ENCODE measurements at regions not wholly inside any gene's neighbourhood (a gene's known extent, or its start where the extent isn't known, plus 50 kb on each side); places are given as distances from the start of the nearest gene placed in this dataset.

GRCh38 chr5:58244819-58245475 lies 214.9 kb downstream of the PLK2 start:
- intact Hi-C loops (cut with micrococcal nuclease) = no loop called here
- DNase-seq = no peak
- no peaks in the 10 kb centered on the region for H3K9me3 Mint-ChIP-seq
- H3K36me3 Mint-ChIP-seq (ENCODE audit: low read depth) = no peaks in the 10 kb centered on the region
- H3K4me1 Mint-ChIP-seq = no peaks in the 10 kb centered on the region
- peaks cover 2% of the 10 kb centered on the region for H3K27me3 Mint-ChIP-seq
- no peak overlapping the region for H3K27ac Mint-ChIP-seq
- no peak overlapping the region for H3K4me3 Mint-ChIP-seq

GRCh38 chr5:58241389-58241788 lies 218.5 kb downstream of the PLK2 start:
- H3K27me3 Mint-ChIP-seq = no peaks in the 10 kb centered on the region
- intact Hi-C loops (cut with micrococcal nuclease) = no loop called here
- no peak overlapping the region for H3K27ac Mint-ChIP-seq
- no peaks in the 10 kb centered on the region for H3K9me3 Mint-ChIP-seq
- H3K4me1 Mint-ChIP-seq = no peaks in the 10 kb centered on the region
- no peak for DNase-seq
- no peaks in the 10 kb centered on the region for H3K36me3 Mint-ChIP-seq (ENCODE audit: low read depth)
- no peak overlapping the region for H3K4me3 Mint-ChIP-seq

- no peaks in the 10 kb centered on the region for H3K9me3 Mint-ChIP-seq
- no peak for DNase-seq
- no peaks in the 10 kb centered on the region for H3K36me3 Mint-ChIP-seq (ENCODE audit: low read depth)
- H3K27ac Mint-ChIP-seq = no peak overlapping the region
- H3K4me1 Mint-ChIP-seq = no peaks in the 10 kb centered on the region
- intact Hi-C loops (cut with micrococcal nuclease) = no loop called here
- no peak overlapping the region for H3K4me3 Mint-ChIP-seq
- no peaks in the 10 kb centered on the region for H3K27me3 Mint-ChIP-seq
These were observed 219.6 kb downstream of the PLK2 start for GRCh38 chr5:58240322-58240721.

GRCh38 chr5:58239731-58240130 lies 220.2 kb downstream of the PLK2 start:
- H3K27ac Mint-ChIP-seq = no peak overlapping the region
- no peaks in the 10 kb centered on the region for H3K4me1 Mint-ChIP-seq
- no peak overlapping the region for H3K4me3 Mint-ChIP-seq
- no peaks in the 10 kb centered on the region for H3K36me3 Mint-ChIP-seq (ENCODE audit: low read depth)
- intact Hi-C loops (cut with micrococcal nuclease) = no loop called here
- no peaks in the 10 kb centered on the region for H3K27me3 Mint-ChIP-seq
- H3K9me3 Mint-ChIP-seq = no peaks in the 10 kb centered on the region
- no peak for DNase-seq

GRCh38 chr5:58239045-58239444 lies 220.8 kb downstream of the PLK2 start:
- Mint-ChIP-seq H3K9me3 (no peaks in the 10 kb centered on the region), H3K36me3 (ENCODE audit: low read depth) (no peaks in the 10 kb centered on the region), H3K27me3 (no peaks in the 10 kb centered on the region), H3K4me1 (no peaks in the 10 kb centered on the region), H3K4me3 (no peak overlapping the region), H3K27ac (no peak overlapping the region)
- DNase-seq = no peak
- intact Hi-C loops (cut with micrococcal nuclease) = no loop called here

- no peaks in the 10 kb centered on the region for H3K9me3 Mint-ChIP-seq
- intact Hi-C loops (cut with micrococcal nuclease) = no loop called here
- H3K27ac Mint-ChIP-seq = no peak overlapping the region
- DNase-seq = no peak
- no peaks in the 10 kb centered on the region for H3K36me3 Mint-ChIP-seq (ENCODE audit: low read depth)
- H3K27me3 Mint-ChIP-seq = no peaks in the 10 kb centered on the region
- no peaks in the 10 kb centered on the region for H3K4me1 Mint-ChIP-seq
- no peak overlapping the region for H3K4me3 Mint-ChIP-seq
These were observed 223.4 kb downstream of the PLK2 start for GRCh38 chr5:58236498-58236897.

GRCh38 chr5:58235299-58235698 lies 224.6 kb downstream of the PLK2 start:
- intact Hi-C loops (cut with micrococcal nuclease) = no loop called here
- Mint-ChIP-seq H3K4me3 (no peak overlapping the region), H3K27me3 (no peaks in the 10 kb centered on the region), H3K4me1 (no peaks in the 10 kb centered on the region), H3K27ac (no peak overlapping the region), H3K36me3 (ENCODE audit: low read depth) (no peaks in the 10 kb centered on the region), H3K9me3 (no peaks in the 10 kb centered on the region)
- DNase-seq = no peak

GRCh38 chr5:58232130-58232529 lies 227.8 kb downstream of the PLK2 start:
- Mint-ChIP-seq H3K9me3 (no peaks in the 10 kb centered on the region), H3K4me3 (no peak overlapping the region), H3K36me3 (ENCODE audit: low read depth) (no peaks in the 10 kb centered on the region), H3K27me3 (no peaks in the 10 kb centered on the region), H3K27ac (no peak overlapping the region), H3K4me1 (no peaks in the 10 kb centered on the region)
- intact Hi-C loops (cut with micrococcal nuclease) = no loop called here
- no peak for DNase-seq

GRCh38 chr5:58231041-58231440 lies 228.8 kb downstream of the PLK2 start:
- intact Hi-C loops (cut with micrococcal nuclease) = no loop called here
- Mint-ChIP-seq H3K36me3 (ENCODE audit: low read depth) (no peaks in the 10 kb centered on the region), H3K9me3 (no peaks in the 10 kb centered on the region), H3K27me3 (no peaks in the 10 kb centered on the region), H3K4me1 (no peaks in the 10 kb centered on the region), H3K27ac (no peak overlapping the region), H3K4me3 (no peak overlapping the region)
- no peak for DNase-seq

GRCh38 chr5:58228896-58229295 lies 231.0 kb downstream of the PLK2 start:
- H3K4me1 Mint-ChIP-seq = no peaks in the 10 kb centered on the region
- H3K36me3 Mint-ChIP-seq (ENCODE audit: low read depth) = no peaks in the 10 kb centered on the region
- no peaks in the 10 kb centered on the region for H3K9me3 Mint-ChIP-seq
- intact Hi-C loops (cut with micrococcal nuclease) = no loop called here
- no peak for DNase-seq
- H3K4me3 Mint-ChIP-seq = no peak overlapping the region
- no peaks in the 10 kb centered on the region for H3K27me3 Mint-ChIP-seq
- H3K27ac Mint-ChIP-seq = no peak overlapping the region

- Mint-ChIP-seq H3K27ac (no peak overlapping the region), H3K4me3 (no peak overlapping the region), H3K9me3 (no peaks in the 10 kb centered on the region), H3K36me3 (ENCODE audit: low read depth) (no peaks in the 10 kb centered on the region), H3K27me3 (no peaks in the 10 kb centered on the region), H3K4me1 (no peaks in the 10 kb centered on the region)
- DNase-seq = no peak
- intact Hi-C loops (cut with micrococcal nuclease) = no loop called here
These were observed 232.0 kb downstream of the PLK2 start for GRCh38 chr5:58227858-58228257.

- no peak for DNase-seq
- H3K27ac Mint-ChIP-seq = no peak overlapping the region
- H3K36me3 Mint-ChIP-seq (ENCODE audit: low read depth) = no peaks in the 10 kb centered on the region
- H3K4me1 Mint-ChIP-seq = no peaks in the 10 kb centered on the region
- intact Hi-C loops (cut with micrococcal nuclease) = no loop called here
- H3K9me3 Mint-ChIP-seq = no peaks in the 10 kb centered on the region
- no peak overlapping the region for H3K4me3 Mint-ChIP-seq
- H3K27me3 Mint-ChIP-seq = no peaks in the 10 kb centered on the region
These were observed 235.2 kb downstream of the PLK2 start for GRCh38 chr5:58224661-58225060.

- H3K27ac Mint-ChIP-seq = no peak overlapping the region
- intact Hi-C loops (cut with micrococcal nuclease) = no loop called here
- no peaks in the 10 kb centered on the region for H3K27me3 Mint-ChIP-seq
- H3K9me3 Mint-ChIP-seq = no peaks in the 10 kb centered on the region
- no peak overlapping the region for H3K4me3 Mint-ChIP-seq
- H3K4me1 Mint-ChIP-seq = no peaks in the 10 kb centered on the region
- no peak for DNase-seq
- no peaks in the 10 kb centered on the region for H3K36me3 Mint-ChIP-seq (ENCODE audit: low read depth)
These were observed 235.7 kb downstream of the PLK2 start for GRCh38 chr5:58224221-58224620.

GRCh38 chr5:58215364-58215763 lies 244.5 kb downstream of the PLK2 start:
- H3K4me3 Mint-ChIP-seq = no peak overlapping the region
- no peak for DNase-seq
- intact Hi-C loops (cut with micrococcal nuclease) = no loop called here
- H3K9me3 Mint-ChIP-seq = no peaks in the 10 kb centered on the region
- no peaks in the 10 kb centered on the region for H3K36me3 Mint-ChIP-seq (ENCODE audit: low read depth)
- H3K4me1 Mint-ChIP-seq = no peaks in the 10 kb centered on the region
- H3K27me3 Mint-ChIP-seq = no peaks in the 10 kb centered on the region
- H3K27ac Mint-ChIP-seq = no peak overlapping the region

- no peak overlapping the region for H3K27ac Mint-ChIP-seq
- no peaks in the 10 kb centered on the region for H3K9me3 Mint-ChIP-seq
- no peaks in the 10 kb centered on the region for H3K4me1 Mint-ChIP-seq
- DNase-seq = no peak
- H3K27me3 Mint-ChIP-seq = no peaks in the 10 kb centered on the region
- H3K36me3 Mint-ChIP-seq (ENCODE audit: low read depth) = no peaks in the 10 kb centered on the region
- intact Hi-C loops (cut with micrococcal nuclease) = no loop called here
- H3K4me3 Mint-ChIP-seq = no peak overlapping the region
These were observed 248.4 kb downstream of the PLK2 start for GRCh38 chr5:58211441-58211840.

Measured in activated CD4-positive, alpha-beta T cell treated with anti-CD3 and anti-CD28 coated beads, Interleukin-2, amount 10 ng/mL, durations not matched to agents 24 days and 14 days (primary cell).